HL-60 (cell line): ENCODE measurements at regions not wholly inside any gene's neighbourhood (a gene's known extent, or its start where the extent isn't known, plus 50 kb on each side); places are given as distances from the start of the nearest gene placed in this dataset.

Experiments used
- CTCF ChIP-seq: IDR thresholded peaks from one replicate; pipeline ENCODE4 v1.5.1; 2011; ENCODE audit warnings: low read length, control low read depth, inconsistent platforms; ENCODE audit not compliant: insufficient read depth
- GABPA ChIP-seq: IDR thresholded peaks from 2 replicates; pipeline ENCODE4 v1.6.1; 2012; ENCODE audit warnings: low read depth
- POLR2AphosphoS5 ChIP-seq: IDR thresholded peaks from 2 replicates; pipeline ENCODE4 v1.6.1; 2012; ENCODE audit warnings: low read depth
- SPI1 ChIP-seq: IDR thresholded peaks from 2 replicates; pipeline ENCODE4 v1.6.1; 2012; ENCODE audit warnings: low read depth, mild to moderate bottlenecking, borderline replicate concordance
- TF ChIP-seq, protein P1 (sequence below): IDR thresholded peaks from 2 replicates; pipeline ENCODE4 v1.6.1; 2012; ENCODE audit warnings: low read depth; ENCODE audit not compliant: insufficient replicate concordance

- no peak for TF ChIP-seq CTCF
- no peak for TF ChIP-seq POLR2AphosphoS5
- no peak for TF ChIP-seq SPI1
- TF ChIP-seq, protein P1, sequence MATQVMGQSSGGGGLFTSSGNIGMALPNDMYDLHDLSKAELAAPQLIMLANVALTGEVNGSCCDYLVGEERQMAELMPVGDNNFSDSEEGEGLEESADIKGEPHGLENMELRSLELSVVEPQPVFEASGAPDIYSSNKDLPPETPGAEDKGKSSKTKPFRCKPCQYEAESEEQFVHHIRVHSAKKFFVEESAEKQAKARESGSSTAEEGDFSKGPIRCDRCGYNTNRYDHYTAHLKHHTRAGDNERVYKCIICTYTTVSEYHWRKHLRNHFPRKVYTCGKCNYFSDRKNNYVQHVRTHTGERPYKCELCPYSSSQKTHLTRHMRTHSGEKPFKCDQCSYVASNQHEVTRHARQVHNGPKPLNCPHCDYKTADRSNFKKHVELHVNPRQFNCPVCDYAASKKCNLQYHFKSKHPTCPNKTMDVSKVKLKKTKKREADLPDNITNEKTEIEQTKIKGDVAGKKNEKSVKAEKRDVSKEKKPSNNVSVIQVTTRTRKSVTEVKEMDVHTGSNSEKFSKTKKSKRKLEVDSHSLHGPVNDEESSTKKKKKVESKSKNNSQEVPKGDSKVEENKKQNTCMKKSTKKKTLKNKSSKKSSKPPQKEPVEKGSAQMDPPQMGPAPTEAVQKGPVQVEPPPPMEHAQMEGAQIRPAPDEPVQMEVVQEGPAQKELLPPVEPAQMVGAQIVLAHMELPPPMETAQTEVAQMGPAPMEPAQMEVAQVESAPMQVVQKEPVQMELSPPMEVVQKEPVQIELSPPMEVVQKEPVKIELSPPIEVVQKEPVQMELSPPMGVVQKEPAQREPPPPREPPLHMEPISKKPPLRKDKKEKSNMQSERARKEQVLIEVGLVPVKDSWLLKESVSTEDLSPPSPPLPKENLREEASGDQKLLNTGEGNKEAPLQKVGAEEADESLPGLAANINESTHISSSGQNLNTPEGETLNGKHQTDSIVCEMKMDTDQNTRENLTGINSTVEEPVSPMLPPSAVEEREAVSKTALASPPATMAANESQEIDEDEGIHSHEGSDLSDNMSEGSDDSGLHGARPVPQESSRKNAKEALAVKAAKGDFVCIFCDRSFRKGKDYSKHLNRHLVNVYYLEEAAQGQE = no peak
- no peak for TF ChIP-seq GABPA
Measured at GRCh38 chr1:36675106-36675505, 192.4 kb upstream of the CSF3R start.
